Embryonic facial prominence (tissue), 1 donor: ENCODE measurements at regions not wholly inside any gene's neighbourhood (a gene's known extent, or its start where the extent isn't known, plus 50 kb on each side); places are given as distances from the start of the nearest gene placed in this dataset.
A peak's percentile ranks its signal among the peaks of the same experiment; 100 is the strongest.
"Not testable (repeated sequence)": the region's sequence is repeated elsewhere in the genome, so short reads cannot be mapped to it uniquely, and the experiment has no call there.

Experiments used
- DNase-seq: peaks from one replicate; pipeline ENCODE4 v3.0.0-alpha.2; 2016; ENCODE audit errors: extremely low spot score

DNA sequence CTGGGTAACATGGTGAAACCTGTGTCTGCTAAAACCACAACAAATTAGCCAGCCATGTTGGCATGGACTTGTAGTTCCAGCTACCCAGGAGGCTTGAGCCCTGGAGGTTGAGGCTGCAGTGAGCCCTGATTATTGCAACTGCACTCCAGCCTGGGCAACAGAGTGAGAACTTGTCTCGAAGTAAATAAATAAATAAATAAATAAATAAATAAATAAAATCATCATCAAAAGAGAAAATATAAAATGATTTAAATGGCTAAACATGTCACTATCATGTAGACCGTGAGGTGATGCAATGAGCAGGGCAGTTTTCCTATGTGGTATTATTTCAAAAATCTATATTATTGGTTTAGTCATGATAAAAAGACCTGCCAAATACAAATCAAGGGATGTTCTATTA is 2074.3 kb downstream of the PCDH9 start:
- DNase-seq: no peak

- DNase-seq: no peak
Observed at GRCh38 chr13:65154661-65155447, 2075.3 kb downstream of the PCDH9 start.

GRCh38 chr13:65149687-65150086 is 2080.4 kb downstream of the PCDH9 start:
- no peak for DNase-seq

DNA sequence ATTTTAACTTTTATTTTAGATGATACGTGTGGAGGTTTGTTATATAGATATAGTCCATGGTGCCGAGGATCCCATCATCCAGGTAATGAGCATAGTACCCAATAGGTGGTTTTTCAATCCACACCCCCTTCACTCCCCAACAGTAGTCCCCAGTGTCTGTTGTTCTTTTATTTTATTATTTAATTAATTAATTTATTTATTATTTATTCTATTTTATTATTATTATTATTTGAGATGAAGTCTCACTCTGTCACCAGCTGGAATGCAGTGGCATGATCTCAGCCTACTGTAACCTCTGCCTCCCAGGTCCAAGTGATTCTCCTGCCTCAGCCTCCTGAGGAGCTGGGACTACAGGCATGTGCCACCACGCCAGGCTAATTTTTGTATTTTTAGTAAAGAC is 2086.2 kb downstream of the PCDH9 start:
- DNase-seq: no peak

- DNase-seq: no peak
Observed at GRCh38 chr13:65133094-65133493, 2097.0 kb downstream of the PCDH9 start.

GRCh38 chr13:65125236-65125635 is 2104.9 kb downstream of the PCDH9 start:
- DNase-seq: no peak

- DNase-seq: no peak
Observed at GRCh38 chr13:65112531-65112941, 2117.6 kb downstream of the PCDH9 start.

GRCh38 chr13:65112123-65112522 is 2118.0 kb downstream of the PCDH9 start:
- no peak for DNase-seq

- DNase-seq: no peak
Observed at GRCh38 chr13:65111223-65111622, 2118.9 kb downstream of the PCDH9 start.

DNA sequence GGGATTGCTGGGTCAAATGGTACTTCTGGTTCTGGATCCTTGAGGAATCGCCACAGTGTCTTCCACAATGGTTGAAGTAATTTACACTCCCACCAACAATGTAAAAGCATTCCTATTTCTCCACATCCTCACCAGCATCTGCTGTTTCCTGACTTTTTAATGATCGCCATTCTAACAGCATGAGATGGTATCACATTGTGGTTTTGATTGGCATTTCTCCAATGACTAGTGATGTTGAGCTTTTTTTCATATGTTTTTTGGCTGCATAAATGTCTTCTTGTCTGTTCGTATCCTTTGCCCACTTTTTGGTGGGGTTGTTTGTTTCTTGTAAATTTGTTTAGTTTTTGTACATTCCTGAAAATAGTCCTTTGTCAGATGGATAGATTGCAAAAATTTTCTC is 2125.7 kb downstream of the PCDH9 start:
- DNase-seq: not testable (repeated sequence)

- no peak for DNase-seq
Observed at GRCh38 chr13:65103351-65103750, 2126.8 kb downstream of the PCDH9 start.

GRCh38 chr13:65095161-65096082 is 2134.7 kb downstream of the PCDH9 start:
- no peak for DNase-seq

GRCh38 chr13:65093357-65093756 is 2136.8 kb downstream of the PCDH9 start:
- DNase-seq: no peak

GRCh38 chr13:65091031-65091430 is 2139.1 kb downstream of the PCDH9 start:
- no peak for DNase-seq

DNA sequence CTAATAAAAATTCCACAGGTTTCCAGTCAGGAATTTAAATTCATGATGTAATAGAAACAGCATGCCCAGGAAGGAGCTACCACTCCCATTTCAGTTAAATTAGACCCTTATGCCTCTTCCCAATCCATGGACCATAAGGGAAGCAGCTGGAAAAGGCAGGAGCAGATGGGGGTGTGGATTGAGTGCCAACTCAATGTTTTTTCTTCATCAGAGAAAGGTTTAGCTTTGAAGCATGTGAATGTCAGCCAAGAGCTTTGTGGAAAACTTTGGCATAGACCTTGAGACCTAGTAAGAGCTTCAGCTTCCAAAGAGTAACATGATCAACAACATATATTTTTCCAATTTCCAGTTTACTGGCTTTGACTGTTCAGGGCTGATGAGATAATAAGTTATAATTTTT is 2139.9 kb downstream of the PCDH9 start:
- DNase-seq: peak; percentile 12

DNA sequence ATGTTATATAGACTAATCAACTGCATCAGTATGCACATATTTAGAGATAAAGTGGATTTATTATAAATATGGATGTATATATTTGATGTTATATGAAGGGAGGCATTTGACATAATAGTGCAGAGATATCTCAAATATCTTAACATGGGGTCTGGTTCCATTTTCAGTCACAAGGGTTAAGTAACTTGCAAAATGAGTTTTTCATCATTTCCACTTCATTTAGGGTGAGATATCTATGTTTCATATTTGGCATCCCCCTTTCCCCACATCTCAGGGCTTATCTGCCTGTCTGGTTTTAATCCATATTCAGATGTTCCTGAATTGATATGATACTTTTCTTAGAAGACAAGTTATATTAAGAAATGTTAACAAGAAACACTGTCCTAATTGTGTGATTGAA is 2141.2 kb downstream of the PCDH9 start:
- no peak for DNase-seq

GRCh38 chr13:65085977-65086376 is 2144.2 kb downstream of the PCDH9 start:
- no peak for DNase-seq

DNA sequence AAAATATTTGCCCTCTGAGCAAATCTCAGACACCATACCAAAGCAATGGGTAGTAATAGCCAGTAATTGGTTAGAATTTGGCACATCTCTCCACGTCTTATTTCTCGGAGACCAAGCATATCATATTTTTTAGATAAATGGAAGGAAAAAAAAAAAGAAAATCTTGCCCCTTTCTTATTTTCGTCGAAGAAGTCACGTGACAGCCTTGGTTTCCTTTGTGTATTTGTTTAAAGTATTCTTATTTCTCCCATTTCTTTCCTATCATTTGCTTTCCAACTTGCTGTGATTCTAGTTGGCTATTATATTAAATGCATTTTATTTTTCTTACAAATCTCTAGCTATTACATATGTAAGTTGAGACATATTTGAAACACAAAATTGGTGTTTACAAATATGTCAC is 2155.9 kb downstream of the PCDH9 start:
- no peak for DNase-seq

GRCh38 chr13:65064967-65065366 is 2165.2 kb downstream of the PCDH9 start:
- no peak for DNase-seq

DNA sequence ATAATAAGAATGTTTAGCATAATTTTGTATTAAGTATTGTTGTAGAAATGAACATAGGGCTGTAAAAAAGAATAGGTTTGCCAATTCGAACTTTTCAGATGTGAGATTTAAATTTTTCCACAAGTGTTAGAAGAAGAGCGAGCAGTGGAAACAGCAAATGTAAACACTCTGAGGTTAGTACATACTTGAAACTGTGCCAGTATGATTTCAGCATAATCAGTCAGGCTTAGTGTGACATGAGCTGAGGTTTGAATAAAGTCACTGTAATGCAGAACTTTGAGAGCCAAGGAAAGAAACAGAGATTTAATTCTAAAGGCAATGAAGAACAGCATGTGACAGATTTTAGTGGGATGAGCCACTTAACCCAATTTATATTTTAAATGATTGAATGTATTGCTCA is 2166.4 kb downstream of the PCDH9 start:
- peak; percentile 12 for DNase-seq

- DNase-seq: no peak
Observed at GRCh38 chr13:65057986-65058385, 2172.2 kb downstream of the PCDH9 start.

DNA sequence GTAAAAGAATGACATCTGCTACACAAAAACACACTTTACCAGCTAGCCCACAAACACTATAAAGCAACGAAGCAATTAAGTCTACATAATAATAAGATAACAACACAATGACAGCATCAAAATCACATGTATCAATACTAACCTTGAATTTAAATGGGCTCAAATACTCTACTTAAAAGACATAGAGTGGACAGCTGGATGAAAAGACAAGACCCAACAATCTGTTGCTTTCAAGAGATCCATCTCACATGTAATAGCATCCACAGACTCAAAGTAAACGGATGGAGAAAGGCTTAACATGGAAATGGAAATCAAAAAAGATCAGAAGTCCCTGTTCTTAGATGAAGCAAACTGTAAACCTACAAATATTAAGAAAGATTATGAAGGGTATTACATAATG is 2175.9 kb downstream of the PCDH9 start:
- DNase-seq: no peak

- DNase-seq: no peak
Observed at GRCh38 chr13:65036999-65037398, 2193.1 kb downstream of the PCDH9 start.
